IPS DF 19.7 (cell line): ENCODE measurements at regions not wholly inside any gene's neighbourhood (a gene's known extent, or its start where the extent isn't known, plus 50 kb on each side); places are given as distances from the start of the nearest gene placed in this dataset.
"Not testable (repeated sequence)": the region's sequence is repeated elsewhere in the genome, so short reads cannot be mapped to it uniquely, and the experiment has no call there.

Source experiments
- DNase-seq: peaks from one replicate; pipeline ENCODE4 v3.0.0-alpha.2; 2013; ENCODE audit warnings: low read depth, low spot score

- no peak for DNase-seq
Observed at GRCh38 chr12:42923156-42923555, 333.6 kb upstream of the PRICKLE1 start.

GRCh38 chr12:42922505-42922850 is 332.9 kb upstream of the PRICKLE1 start:
- DNase-seq = no peak

GRCh38 chr12:42921741-42922504 is 332.4 kb upstream of the PRICKLE1 start:
- DNase-seq = no peak

- DNase-seq = no peak
Observed at GRCh38 chr12:42919691-42920090, 330.1 kb upstream of the PRICKLE1 start.

- DNase-seq = no peak
Observed at GRCh38 chr12:42918443-42918842, 328.9 kb upstream of the PRICKLE1 start.

- no peak for DNase-seq
Observed at GRCh38 chr12:42916143-42916542, 326.6 kb upstream of the PRICKLE1 start.

- no peak for DNase-seq
Observed at GRCh38 chr12:42915426-42915825, 325.9 kb upstream of the PRICKLE1 start.

- no peak for DNase-seq
Observed at GRCh38 chr12:42912367-42912766, 322.8 kb upstream of the PRICKLE1 start.

GRCh38 chr12:42910656-42911055 is 321.1 kb upstream of the PRICKLE1 start:
- no peak for DNase-seq

- no peak for DNase-seq
Observed at GRCh38 chr12:42908712-42909111, 319.2 kb upstream of the PRICKLE1 start.

GRCh38 chr12:42906801-42907200 is 317.3 kb upstream of the PRICKLE1 start:
- not testable (repeated sequence) for DNase-seq

GRCh38 chr12:42905419-42905705 is 315.8 kb upstream of the PRICKLE1 start:
- no peak for DNase-seq

GRCh38 chr12:42904683-42905418 is 315.3 kb upstream of the PRICKLE1 start:
- no peak for DNase-seq

- DNase-seq = no peak
Observed at GRCh38 chr12:42903736-42904135, 314.2 kb upstream of the PRICKLE1 start.

GRCh38 chr12:42902001-42902400 is 312.5 kb upstream of the PRICKLE1 start:
- no peak for DNase-seq

- no peak for DNase-seq
Observed at GRCh38 chr12:42893803-42894202, 304.3 kb upstream of the PRICKLE1 start.

- DNase-seq = no peak
Observed at GRCh38 chr12:42892702-42893551, 303.4 kb upstream of the PRICKLE1 start.

GRCh38 chr12:42887657-42888056 is 298.1 kb upstream of the PRICKLE1 start:
- no peak for DNase-seq

- no peak for DNase-seq
Observed at GRCh38 chr12:42886160-42886559, 296.6 kb upstream of the PRICKLE1 start.

- DNase-seq = no peak
Observed at GRCh38 chr12:42885677-42886076, 296.1 kb upstream of the PRICKLE1 start.

- DNase-seq = no peak
Observed at GRCh38 chr12:42884116-42884515, 294.6 kb upstream of the PRICKLE1 start.

GRCh38 chr12:42873401-42873800 is 283.9 kb upstream of the PRICKLE1 start:
- DNase-seq = no peak

- DNase-seq = no peak
Observed at GRCh38 chr12:42871816-42872215, 282.3 kb upstream of the PRICKLE1 start.
